DOHH2 (cell line): ENCODE measurements at regions not wholly inside any gene's neighbourhood (a gene's known extent, or its start where the extent isn't known, plus 50 kb on each side); places are given as distances from the start of the nearest gene placed in this dataset.
"Not testable (repeated sequence)": the region's sequence is repeated elsewhere in the genome, so short reads cannot be mapped to it uniquely, and the experiment has no call there.

Source experiments
- H3F3A ChIP-seq: fragments of 200-600 bp; sonication (generic), shearing (Covaris generic); 2 replicates; pipeline ENCODE4 v1.6.0; 2016; ENCODE audit warnings: antibody characterized with exemption, mild to moderate bottlenecking; ENCODE audit not compliant: control insufficient read depth, insufficient read depth
- H3K27ac ChIP-seq: fragments of 200-600 bp; sonication (generic); 2 replicates; pipeline ENCODE4 v1.5.1; 2014; ENCODE audit warnings: low read depth, mild to moderate bottlenecking, low read length, moderate library complexity
- H3K27me3 ChIP-seq: fragments of 200-600 bp; sonication (generic); 2 replicates; pipeline ENCODE4 v1.6.1; 2014; ENCODE audit warnings: mild to moderate bottlenecking, low read length, mixed read lengths; ENCODE audit not compliant: control insufficient read depth
- H3K36me3 ChIP-seq: fragments of 200-600 bp; sonication (generic); 2 replicates; pipeline ENCODE4 v1.6.1; 2014; ENCODE audit warnings: mild to moderate bottlenecking, low read length, moderate library complexity, mixed read lengths; ENCODE audit not compliant: control insufficient read depth
- H3K4me1 ChIP-seq: fragments of 200-600 bp; sonication (generic); 2 replicates; pipeline ENCODE4 v1.6.1; 2014; ENCODE audit warnings: mild to moderate bottlenecking, low read length, mixed read lengths; ENCODE audit not compliant: control insufficient read depth
- H3K4me2 ChIP-seq: fragments of 200-600 bp; sonication (generic); 2 replicates; pipeline ENCODE4 v1.6.0; 2014; ENCODE audit warnings: mild to moderate bottlenecking, low read length, moderate library complexity
- H3K4me3 ChIP-seq: fragments of 200-600 bp; sonication (generic); 2 replicates; pipeline ENCODE4 v1.5.1; 2014; ENCODE audit warnings: mild to moderate bottlenecking, low read length, mixed read lengths
- H3K79me2 ChIP-seq: fragments of 200-600 bp; sonication (generic); 2 replicates; pipeline ENCODE4 v1.6.1; 2014; ENCODE audit warnings: mild to moderate bottlenecking, low read length, mixed read lengths; ENCODE audit not compliant: control insufficient read depth
- H3K9me2 ChIP-seq: fragments of 200-600 bp; sonication (generic); replicated peaks from 2 replicates; pipeline ENCODE4 v1.6.1; 2014; ENCODE audit warnings: mild to moderate bottlenecking, low read length, mixed read lengths; ENCODE audit not compliant: control insufficient read depth
- H3K9me3 ChIP-seq: fragments of 200-600 bp; sonication (generic); 2 replicates; pipeline ENCODE4 v1.6.1; 2014; ENCODE audit warnings: antibody characterized with exemption, low read length, mixed read lengths; ENCODE audit not compliant: control insufficient read depth, insufficient read depth
- H4K20me1 ChIP-seq: fragments of 200-600 bp; sonication (generic); 2 replicates; pipeline ENCODE4 v1.6.0; 2014; ENCODE audit warnings: low read depth, mild to moderate bottlenecking, antibody characterized with exemption, low read length, moderate library complexity; ENCODE audit not compliant: control insufficient read depth, insufficient read depth
- EZH2phosphoT487 ChIP-seq: fragments of 200-600 bp; sonication (generic); IDR thresholded peaks from 2 replicates; pipeline ENCODE4 v1.6.1; 2017; ENCODE audit warnings: borderline replicate concordance, mild to moderate bottlenecking, antibody characterized with exemption, low read length, moderate library complexity, mixed read lengths
- TF ChIP-seq, protein P1 (sequence below): fragments of 200-600 bp; sonication (generic); IDR thresholded peaks from one replicate; pipeline ENCODE4 v1.5.1; 2014; ENCODE audit warnings: antibody characterized with exemption, mild to moderate bottlenecking, low read depth, low read length; ENCODE audit not compliant: poor library complexity, severe bottlenecking

DNA sequence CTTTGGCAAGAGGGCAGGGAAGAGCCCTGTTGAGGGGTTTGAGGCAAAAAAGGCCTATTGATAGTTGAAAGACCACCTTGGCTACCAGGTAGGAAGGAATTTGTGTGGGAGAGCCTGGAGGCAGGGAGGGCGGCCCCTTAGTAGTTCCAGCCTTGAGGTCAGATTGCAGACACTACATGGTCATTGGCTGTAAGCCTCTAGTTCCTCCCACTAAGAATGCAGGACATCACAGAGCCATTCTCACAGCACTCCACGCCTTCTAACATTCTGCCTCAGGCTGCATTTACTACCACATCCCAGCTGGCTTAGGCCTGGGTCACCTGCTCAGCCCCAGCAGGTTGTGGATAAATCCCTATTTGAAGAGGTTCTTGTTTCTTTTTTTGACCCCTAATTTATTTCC lies 91.0 kb upstream of the SNX9 start:
- Histone ChIP-seq H3K9me2 (no peaks in the 10 kb centered on the region), H3K4me2 (no peak overlapping the region), H3K36me3 (no peaks in the 10 kb centered on the region), H3F3A (no peaks in the 10 kb centered on the region), H3K4me1 (no peaks in the 10 kb centered on the region), H3K79me2 (no peaks in the 10 kb centered on the region), H3K4me3 (no peak overlapping the region), H3K27ac (no peak overlapping the region), H3K27me3 (no peaks in the 10 kb centered on the region; the same call in 1 of the 2 replicates), H4K20me1 (no peaks in the 10 kb centered on the region), H3K9me3 (no peaks in the 10 kb centered on the region)
- TF ChIP-seq, protein P1, sequence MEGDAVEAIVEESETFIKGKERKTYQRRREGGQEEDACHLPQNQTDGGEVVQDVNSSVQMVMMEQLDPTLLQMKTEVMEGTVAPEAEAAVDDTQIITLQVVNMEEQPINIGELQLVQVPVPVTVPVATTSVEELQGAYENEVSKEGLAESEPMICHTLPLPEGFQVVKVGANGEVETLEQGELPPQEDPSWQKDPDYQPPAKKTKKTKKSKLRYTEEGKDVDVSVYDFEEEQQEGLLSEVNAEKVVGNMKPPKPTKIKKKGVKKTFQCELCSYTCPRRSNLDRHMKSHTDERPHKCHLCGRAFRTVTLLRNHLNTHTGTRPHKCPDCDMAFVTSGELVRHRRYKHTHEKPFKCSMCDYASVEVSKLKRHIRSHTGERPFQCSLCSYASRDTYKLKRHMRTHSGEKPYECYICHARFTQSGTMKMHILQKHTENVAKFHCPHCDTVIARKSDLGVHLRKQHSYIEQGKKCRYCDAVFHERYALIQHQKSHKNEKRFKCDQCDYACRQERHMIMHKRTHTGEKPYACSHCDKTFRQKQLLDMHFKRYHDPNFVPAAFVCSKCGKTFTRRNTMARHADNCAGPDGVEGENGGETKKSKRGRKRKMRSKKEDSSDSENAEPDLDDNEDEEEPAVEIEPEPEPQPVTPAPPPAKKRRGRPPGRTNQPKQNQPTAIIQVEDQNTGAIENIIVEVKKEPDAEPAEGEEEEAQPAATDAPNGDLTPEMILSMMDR: no peak
- no peak for TF ChIP-seq EZH2phosphoT487

DNA sequence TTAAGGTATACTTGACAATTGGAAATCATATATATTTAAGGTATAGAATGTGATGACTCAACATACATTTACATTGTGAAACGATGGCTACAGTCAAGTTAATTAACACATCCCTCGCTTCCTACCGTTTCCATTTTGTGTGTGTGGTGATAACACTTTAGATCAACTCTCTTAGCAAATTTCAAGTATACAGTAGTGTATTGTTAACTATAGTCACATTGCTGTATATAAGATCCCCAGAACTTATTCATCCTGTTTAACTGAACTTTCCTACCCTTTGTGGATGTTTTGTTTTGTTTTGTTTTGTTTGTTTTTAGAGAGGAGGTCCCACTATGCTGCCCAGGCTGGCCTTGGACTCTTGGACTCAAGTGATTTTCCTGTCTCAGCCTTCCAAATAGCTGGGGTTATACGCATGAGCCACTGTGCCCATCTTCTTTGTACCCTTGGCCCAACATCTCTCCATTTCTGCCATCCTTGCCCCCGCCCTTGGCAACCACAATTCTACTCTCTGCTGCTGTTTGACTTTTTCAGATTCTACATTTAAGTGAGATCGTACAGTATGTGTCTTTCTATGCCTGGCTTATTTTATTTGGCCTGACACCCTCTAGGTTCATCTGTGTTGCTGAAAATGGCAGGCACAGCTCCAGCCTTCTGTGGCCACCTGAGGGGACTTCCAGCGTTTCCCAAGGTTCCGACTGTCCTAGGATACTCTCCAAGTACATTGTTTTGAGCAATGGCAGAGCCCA lies 90.5 kb upstream of the SNX9 start:
- TF ChIP-seq, protein P1: no peak
- no peak for TF ChIP-seq EZH2phosphoT487
- H3K27me3 ChIP-seq: no peaks in the 10 kb centered on the region; the same call in 1 of the 2 replicates
- H3K4me1 ChIP-seq: no peaks in the 10 kb centered on the region
- H3K27ac ChIP-seq: no peak overlapping the region
- no peak overlapping the region for H3K4me3 ChIP-seq
- no peaks in the 10 kb centered on the region for H3K9me2 ChIP-seq
- no peaks in the 10 kb centered on the region for H3K36me3 ChIP-seq
- H4K20me1 ChIP-seq: no peaks in the 10 kb centered on the region
- H3K9me3 ChIP-seq: no peaks in the 10 kb centered on the region
- no peaks in the 10 kb centered on the region for H3F3A ChIP-seq
- H3K4me2 ChIP-seq: no peak overlapping the region
- H3K79me2 ChIP-seq: no peaks in the 10 kb centered on the region

DNA sequence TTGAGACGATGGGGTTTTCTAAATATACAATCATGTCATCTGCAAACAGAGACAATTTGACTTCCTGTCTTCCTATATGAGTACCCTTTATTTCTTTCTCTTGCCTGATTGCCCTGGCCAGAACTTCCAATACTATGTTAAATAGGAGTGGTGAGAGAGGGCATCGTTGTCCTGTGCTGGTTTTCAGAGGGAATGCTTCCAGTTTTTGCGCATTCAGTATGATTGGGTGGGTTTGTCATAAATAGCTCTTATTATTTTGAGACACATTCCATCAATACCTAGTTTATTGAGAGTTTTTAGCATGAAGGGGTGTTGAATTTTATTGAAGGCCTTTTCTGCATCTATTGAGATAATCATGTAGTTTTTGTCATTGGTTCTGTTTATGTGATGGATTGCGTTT lies 86.5 kb upstream of the SNX9 start:
- not testable (repeated sequence) for H3K4me2 ChIP-seq, H3F3A ChIP-seq, H4K20me1 ChIP-seq, H3K4me3 ChIP-seq, H3K36me3 ChIP-seq, H3K27ac ChIP-seq, H3K79me2 ChIP-seq, H3K9me3 ChIP-seq, H3K27me3 ChIP-seq, H3K4me1 ChIP-seq, H3K9me2 ChIP-seq

DNA sequence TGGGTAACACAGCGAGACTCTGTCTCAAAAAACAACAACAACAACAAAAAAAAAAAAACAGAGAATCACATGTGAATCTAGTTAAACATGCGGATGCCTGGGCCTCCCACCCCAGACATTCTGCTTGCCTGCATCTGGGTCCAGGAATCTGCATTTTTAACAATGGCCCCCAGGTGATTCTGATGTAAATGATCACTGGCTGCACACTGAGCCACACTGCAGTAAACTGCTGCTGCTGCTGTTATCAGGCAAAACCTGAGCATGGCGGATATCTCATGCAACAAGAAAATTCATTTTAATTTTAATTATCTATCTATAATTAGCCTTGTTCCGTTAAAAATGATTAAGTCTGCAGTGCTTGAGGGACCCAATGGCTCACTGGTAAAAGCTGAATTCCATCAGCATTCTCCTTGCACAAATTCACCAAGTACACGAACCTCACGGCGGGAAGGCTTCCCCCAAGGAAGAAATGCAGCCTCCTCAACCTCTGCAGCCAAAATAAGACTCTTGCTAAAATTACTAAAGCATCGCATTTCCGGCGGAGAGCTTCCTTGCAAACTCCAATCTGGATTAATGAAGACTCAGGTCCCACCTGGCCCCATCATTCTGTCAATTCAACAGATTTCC lies 81.6 kb upstream of the SNX9 start:
- H3K9me3 ChIP-seq: no peaks in the 10 kb centered on the region
- no peak overlapping the region for H3K4me3 ChIP-seq
- H3K36me3 ChIP-seq: no peaks in the 10 kb centered on the region
- H3K27ac ChIP-seq: no peak overlapping the region
- H3K79me2 ChIP-seq: no peaks in the 10 kb centered on the region
- no peaks in the 10 kb centered on the region for H3K9me2 ChIP-seq
- no peaks in the 10 kb centered on the region for H3K4me1 ChIP-seq
- H3F3A ChIP-seq: no peaks in the 10 kb centered on the region
- TF ChIP-seq EZH2phosphoT487: no peak
- TF ChIP-seq, protein P1: no peak
- H3K27me3 ChIP-seq: peaks cover 2% of the 10 kb centered on the region; the same call in 1 of the 2 replicates
- no peak overlapping the region for H3K4me2 ChIP-seq
- no peaks in the 10 kb centered on the region for H4K20me1 ChIP-seq
